Limb (tissue), 2 donors: ENCODE measurements at regions not wholly inside any gene's neighbourhood (a gene's known extent, or its start where the extent isn't known, plus 50 kb on each side); places are given as distances from the start of the nearest gene placed in this dataset.

Experiments
- DNase-seq, 2 donors: peaks; one replicate each; pipeline ENCODE4 v3.0.0-alpha.2; 2016; ENCODE audit errors: extremely low spot score in 2 of 2

DNA sequence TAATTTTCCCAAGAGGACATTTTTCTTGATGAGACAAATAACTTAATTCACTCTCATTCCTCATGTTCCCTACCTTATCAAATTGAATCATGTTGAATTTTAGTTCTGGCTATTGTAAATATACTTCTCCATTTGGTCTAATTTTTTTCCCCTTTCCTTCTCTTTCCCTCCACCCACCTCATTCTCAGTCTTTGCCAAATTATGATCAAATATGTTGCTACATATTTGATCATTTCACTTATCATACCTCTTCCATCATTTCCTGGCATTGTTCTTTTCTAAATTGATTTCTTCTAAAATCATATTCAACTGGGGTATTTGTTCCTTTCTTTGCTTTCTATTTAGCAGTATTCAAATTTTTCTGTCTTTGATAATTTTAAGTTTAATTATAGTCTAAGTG, 52.3 kb downstream of the HDGFL1 start:
- DNase-seq: no peak

DNA sequence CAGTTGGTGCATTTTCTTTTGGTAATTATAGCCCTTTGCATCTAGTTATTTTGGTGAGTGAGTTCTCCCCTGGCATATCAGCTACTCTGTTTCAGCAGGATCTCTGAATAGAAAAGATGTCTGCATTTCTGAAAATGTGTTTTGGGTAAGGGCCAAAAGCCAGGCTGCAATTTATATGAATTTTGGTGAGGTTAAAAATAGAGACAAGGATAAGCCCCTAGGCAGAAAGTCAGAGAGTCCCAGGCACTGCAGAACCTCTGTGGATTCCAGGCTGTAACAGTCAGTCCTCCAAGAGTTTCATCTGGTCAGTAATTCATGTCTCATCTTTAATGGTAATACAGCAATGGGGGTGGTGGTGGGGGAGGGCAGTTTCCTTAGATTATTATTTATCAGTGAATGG, 53.0 kb downstream of the HDGFL1 start:
- DNase-seq: no peak

DNA sequence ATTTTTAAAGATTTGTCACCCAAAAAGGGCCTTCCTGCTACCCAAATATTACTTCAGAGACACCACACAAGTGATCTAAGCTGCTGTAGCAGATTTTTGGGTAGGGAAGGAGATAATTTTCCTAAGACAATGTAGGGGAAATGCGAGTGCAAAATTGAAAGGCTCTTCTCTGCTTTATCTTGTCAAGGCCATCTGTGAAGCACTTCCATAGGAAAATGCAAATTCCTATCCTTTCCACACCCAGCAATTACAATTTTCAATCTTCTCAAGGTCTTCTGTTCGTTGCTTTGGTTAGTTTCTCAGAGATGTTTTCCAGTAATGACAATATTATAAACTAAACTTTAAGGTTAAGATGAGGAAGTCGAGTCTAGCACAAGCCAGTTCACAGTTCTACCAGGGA, 53.4 kb downstream of the HDGFL1 start:
- DNase-seq: no peak

- no peak for DNase-seq
These were observed 58.3 kb downstream of the HDGFL1 start for GRCh38 chr6:22627644-22628043.

- DNase-seq: no peak
These were observed 61.7 kb downstream of the HDGFL1 start for GRCh38 chr6:22631091-22631490.

DNA sequence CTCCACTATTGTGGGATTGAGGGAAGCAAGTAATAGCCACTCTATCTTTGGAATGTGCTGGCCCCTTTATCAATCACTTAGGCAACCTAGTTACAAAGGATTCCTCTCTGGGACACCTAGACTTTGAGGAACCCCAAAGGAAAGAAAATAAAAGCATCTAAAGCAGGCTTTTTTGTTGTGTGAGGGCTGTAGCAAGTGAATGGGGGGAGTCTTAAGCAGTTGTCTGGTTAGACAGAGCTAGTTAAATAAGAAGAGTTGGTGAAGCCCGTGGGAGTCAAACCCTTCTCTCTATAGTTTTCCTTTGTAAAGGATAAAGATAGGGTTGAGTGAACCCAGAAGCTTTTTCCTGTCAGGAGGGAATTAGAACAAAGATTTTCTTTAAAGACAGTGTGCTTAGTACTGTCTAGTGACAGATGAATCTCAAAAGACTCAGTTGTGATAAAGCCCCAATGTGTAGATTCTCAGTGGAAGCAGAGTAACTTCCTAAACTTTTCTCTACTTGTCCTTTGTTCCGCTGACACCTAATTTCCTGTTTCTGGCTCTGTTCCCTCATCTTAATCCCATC, 63.3 kb downstream of the HDGFL1 start:
- DNase-seq: no peak

DNA sequence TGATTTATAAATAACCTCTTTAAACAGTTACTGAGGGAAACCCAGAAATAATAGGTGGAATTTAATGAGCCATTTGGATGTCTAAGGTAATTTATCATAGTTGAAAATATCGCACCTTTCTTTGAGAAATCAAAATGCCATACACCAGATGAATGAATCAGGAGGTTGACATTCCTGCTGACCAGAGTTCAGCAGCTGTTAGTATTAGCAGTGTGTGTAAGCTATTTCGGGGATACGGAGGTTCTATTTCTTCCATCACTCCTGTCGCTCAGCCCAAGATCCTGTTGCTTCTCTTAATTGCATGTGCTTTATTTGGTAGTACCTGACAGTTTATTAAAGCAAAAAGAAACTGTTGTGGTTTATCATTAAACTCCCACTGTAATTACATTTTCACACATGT, 67.1 kb downstream of the HDGFL1 start:
- DNase-seq: no peak

GRCh38 chr6:22637782-22638181, 68.4 kb downstream of the HDGFL1 start:
- DNase-seq: no peak

DNA sequence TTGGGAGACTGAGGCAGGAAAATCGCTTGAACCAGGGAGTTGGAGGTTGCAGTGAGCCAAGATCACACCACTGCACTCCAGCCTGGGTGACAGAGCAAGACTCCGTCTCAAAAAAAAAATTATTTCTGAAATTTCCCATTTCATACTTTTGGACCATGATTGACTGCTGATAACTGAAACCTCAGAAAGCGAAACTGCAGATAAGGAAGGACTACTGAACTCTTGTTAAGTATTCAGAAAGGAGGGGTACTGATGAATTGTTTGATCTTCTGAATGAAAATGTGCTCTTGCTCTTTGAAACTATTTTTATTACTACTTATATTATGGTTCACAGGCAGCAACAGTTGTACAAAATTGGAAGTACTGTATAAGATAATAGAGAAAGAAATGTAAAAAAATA, 69.0 kb downstream of the HDGFL1 start:
- no peak for DNase-seq

DNA sequence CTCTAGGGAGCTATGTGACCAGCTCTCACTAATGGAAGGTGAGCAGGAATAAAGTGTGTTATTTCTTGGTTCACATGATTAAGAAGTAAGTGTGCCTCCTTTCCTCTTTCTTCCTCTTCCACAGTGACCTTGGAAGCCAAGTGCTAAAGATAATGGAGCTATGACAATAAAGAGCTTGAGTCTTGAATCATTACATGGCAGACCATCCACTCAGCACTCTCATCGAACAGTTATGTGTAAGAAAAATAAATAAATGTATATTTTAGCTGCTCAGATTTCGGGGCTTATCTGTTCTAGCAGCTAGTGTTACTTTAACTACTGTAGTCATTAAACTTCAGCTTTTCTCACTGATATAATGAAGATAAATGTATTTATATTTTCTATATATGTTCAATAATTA, 72.9 kb downstream of the HDGFL1 start:
- no peak for DNase-seq

GRCh38 chr6:22643780-22644179, 74.4 kb downstream of the HDGFL1 start:
- no peak for DNase-seq

DNA sequence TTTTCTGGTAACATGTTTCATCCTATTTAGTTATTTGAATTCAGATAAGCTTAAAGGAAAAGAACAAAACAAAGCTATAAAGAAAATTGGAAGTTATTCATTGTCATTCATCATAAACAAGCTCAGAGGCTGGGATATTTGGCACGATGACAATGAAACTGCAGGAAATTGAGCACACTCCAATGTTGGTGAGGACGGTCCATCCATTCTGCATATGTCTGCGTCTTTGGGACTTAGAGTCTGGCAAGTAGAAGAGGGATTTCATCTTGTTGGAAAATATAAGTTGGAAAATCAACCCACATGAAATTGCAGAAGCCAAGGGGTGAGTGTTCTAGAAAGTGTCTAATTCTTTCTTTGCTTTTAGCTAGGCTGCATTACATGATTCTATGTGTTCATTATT, 78.4 kb downstream of the HDGFL1 start:
- DNase-seq: no peak

DNA sequence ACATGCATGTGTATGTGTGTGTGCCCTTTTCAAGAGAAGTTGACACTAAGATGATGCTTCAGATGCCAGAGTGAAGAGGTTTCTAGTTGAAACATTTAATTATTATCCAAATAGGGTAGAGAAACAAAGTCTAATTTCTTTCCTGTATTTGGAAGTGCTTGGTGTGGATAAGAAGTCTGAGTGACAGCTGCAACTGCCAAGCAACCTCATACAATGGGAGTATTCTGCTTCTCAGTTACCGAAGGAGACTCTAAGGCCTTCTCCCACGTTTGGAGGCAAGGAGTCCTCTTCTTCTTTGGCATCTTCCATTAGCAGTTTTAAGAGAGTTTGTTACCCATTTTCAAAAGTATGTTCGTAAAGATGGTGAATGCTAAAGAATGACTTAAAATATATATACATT, 82.4 kb downstream of the HDGFL1 start:
- no peak for DNase-seq

GRCh38 chr6:22653980-22654610, 84.7 kb downstream of the HDGFL1 start:
- DNase-seq: no peak

DNA sequence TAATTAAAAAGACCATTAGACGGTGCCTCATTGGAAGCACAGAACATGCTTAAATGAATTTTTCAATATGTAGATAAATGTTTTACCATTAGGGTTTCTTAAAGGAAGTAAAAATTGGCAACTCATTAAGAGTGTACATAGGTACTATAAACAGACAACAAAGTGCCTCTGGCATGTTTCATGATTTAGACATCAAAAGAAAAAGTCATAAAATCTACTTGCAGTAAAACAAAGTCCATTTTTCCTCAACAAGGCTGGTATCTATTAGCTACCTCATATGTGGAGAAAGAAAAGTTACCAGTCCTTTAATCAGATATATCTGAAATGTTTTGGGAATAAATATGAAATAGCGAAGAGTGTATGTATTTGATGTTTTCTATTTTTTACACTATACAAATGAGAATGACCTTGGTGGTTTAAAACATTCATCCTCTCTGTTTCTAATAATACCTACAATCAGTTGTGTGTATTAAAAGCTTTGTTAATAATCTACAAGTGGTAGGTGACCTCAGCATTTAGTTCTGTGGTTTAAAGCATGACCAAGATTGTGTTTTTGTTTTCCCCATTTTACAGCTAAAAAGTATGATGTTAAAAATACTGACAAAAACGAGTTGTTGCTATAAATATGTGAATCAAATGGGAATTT, 87.5 kb downstream of the HDGFL1 start:
- DNase-seq: no peak

GRCh38 chr6:22657352-22657980, 88.1 kb downstream of the HDGFL1 start:
- DNase-seq: no peak

DNA sequence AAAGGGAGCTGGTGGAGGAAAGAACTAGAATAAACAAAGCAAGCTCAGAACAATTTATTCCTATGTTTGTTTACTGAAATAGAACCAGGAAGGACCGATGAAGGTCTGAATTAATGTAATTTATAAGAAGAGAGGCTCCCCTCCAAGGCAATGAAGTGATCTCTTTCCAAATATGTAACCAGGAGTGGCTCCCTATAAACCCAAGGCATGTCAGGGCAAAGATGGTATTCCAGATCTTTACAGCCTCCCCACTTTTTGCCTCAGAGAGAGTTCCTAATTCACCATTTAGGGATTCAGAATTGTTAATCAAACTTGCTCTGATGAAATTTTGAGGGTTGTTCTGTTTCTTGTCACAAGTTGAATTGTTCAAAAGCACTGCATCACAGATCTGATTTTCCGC, 88.8 kb downstream of the HDGFL1 start:
- DNase-seq: no peak

GRCh38 chr6:22658934-22659333, 89.6 kb downstream of the HDGFL1 start:
- DNase-seq: no peak

- no peak for DNase-seq
These were observed 95.6 kb downstream of the HDGFL1 start for GRCh38 chr6:22664968-22665367.

GRCh38 chr6:22666021-22666420, 96.7 kb downstream of the HDGFL1 start:
- no peak for DNase-seq

DNA sequence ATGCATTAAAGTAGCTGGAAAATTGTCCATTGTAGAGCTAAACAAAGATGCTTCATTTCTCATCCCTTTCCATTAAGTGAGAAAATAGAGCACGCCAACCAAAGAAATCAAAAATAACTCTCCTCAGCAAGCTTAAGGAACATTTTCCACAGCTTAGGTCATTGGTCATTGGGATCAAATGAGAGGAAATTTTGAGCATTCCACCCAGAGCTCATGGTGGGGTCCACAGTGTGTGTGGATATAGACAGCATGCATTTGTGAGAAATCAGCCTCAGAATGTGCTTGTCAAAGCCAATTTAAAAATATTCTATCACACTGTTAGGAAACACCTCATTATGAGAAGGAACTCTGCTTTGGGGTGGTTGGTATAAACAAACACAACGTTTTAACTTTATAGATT, 97.2 kb downstream of the HDGFL1 start:
- DNase-seq: no peak

GRCh38 chr6:22667855-22668254, 98.5 kb downstream of the HDGFL1 start:
- no peak for DNase-seq

- no peak for DNase-seq
These were observed 98.9 kb downstream of the HDGFL1 start for GRCh38 chr6:22668307-22668706.
